ENCODE measurements at regions not wholly inside any gene's neighbourhood (a gene's known extent, or its start where the extent isn't known, plus 50 kb on each side); places are given as distances from the start of the nearest gene placed in this dataset.
"Not testable (repeated sequence)": the region's sequence is repeated elsewhere in the genome, so short reads cannot be mapped to it uniquely, and the experiment has no call there.

- no peak for DNase-seq (ENCODE audit: low read depth)
Measured at GRCh38 chr7:25714013-25714412, 438.0 kb upstream of the NFE2L3 start.

- DNase-seq (ENCODE audit: low read depth): peak; percentile 75
Measured at GRCh38 chr7:25716421-25716820, 435.6 kb upstream of the NFE2L3 start.

GRCh38 chr7:25718596-25718995 is 433.4 kb upstream of the NFE2L3 start:
- DNase-seq (ENCODE audit: low read depth): no peak

- no peak for DNase-seq (ENCODE audit: low read depth)
Measured at GRCh38 chr7:25719190-25719896, 432.7 kb upstream of the NFE2L3 start.

GRCh38 chr7:25720427-25720826 is 431.6 kb upstream of the NFE2L3 start:
- DNase-seq (ENCODE audit: low read depth): peak; percentile 4

- no peak for DNase-seq (ENCODE audit: low read depth)
Measured at GRCh38 chr7:25722856-25723255, 429.1 kb upstream of the NFE2L3 start.

- DNase-seq (ENCODE audit: low read depth): no peak
Measured at GRCh38 chr7:25725451-25725850, 426.5 kb upstream of the NFE2L3 start.

- no peak for DNase-seq (ENCODE audit: low read depth)
Measured at GRCh38 chr7:25726170-25726780, 425.7 kb upstream of the NFE2L3 start.

- DNase-seq (ENCODE audit: low read depth): no peak
Measured at GRCh38 chr7:25726781-25727311, 425.2 kb upstream of the NFE2L3 start.

GRCh38 chr7:25727446-25727845 is 424.6 kb upstream of the NFE2L3 start:
- no peak for DNase-seq (ENCODE audit: low read depth)

GRCh38 chr7:25727876-25728275 is 424.1 kb upstream of the NFE2L3 start:
- DNase-seq (ENCODE audit: low read depth): no peak

GRCh38 chr7:25731068-25731845 is 420.7 kb upstream of the NFE2L3 start:
- no peak for DNase-seq (ENCODE audit: low read depth)

GRCh38 chr7:25731846-25732245 is 420.2 kb upstream of the NFE2L3 start:
- no peak for DNase-seq (ENCODE audit: low read depth)

GRCh38 chr7:25732766-25733217 is 419.2 kb upstream of the NFE2L3 start:
- DNase-seq (ENCODE audit: low read depth): no peak

GRCh38 chr7:25735674-25736242 is 416.2 kb upstream of the NFE2L3 start:
- DNase-seq (ENCODE audit: low read depth): no peak

- no peak for DNase-seq (ENCODE audit: low read depth)
Measured at GRCh38 chr7:25738528-25738927, 413.5 kb upstream of the NFE2L3 start.

GRCh38 chr7:25739143-25739542 is 412.9 kb upstream of the NFE2L3 start:
- DNase-seq (ENCODE audit: low read depth): no peak

- no peak for DNase-seq (ENCODE audit: low read depth)
Measured at GRCh38 chr7:25742316-25742715, 409.7 kb upstream of the NFE2L3 start.

GRCh38 chr7:25743670-25744451 is 408.1 kb upstream of the NFE2L3 start:
- not testable (repeated sequence) for DNase-seq (ENCODE audit: low read depth)

- DNase-seq (ENCODE audit: low read depth): peak; percentile 3
Measured at GRCh38 chr7:25750744-25751508, 401.1 kb upstream of the NFE2L3 start.

- no peak for DNase-seq (ENCODE audit: low read depth)
Measured at GRCh38 chr7:25752154-25752553, 399.8 kb upstream of the NFE2L3 start.
